HepG2 (cell line): ENCODE measurements at regions not wholly inside any gene's neighbourhood (a gene's known extent, or its start where the extent isn't known, plus 50 kb on each side); places are given as distances from the start of the nearest gene placed in this dataset.

Experiments
- AGO2 ChIP-seq: fragments of 200-400 bp; formaldehyde crosslinking; optimal IDR thresholded peaks from 2 replicates; pipeline ENCODE3; 2017; ENCODE audit warnings: mild to moderate bottlenecking, low read depth, low read length, moderate library complexity
- ARNTL ChIP-seq: sonication (generic); formaldehyde crosslinking; IDR thresholded peaks from 2 replicates; pipeline ENCODE4 v1.4.0; 2020; ENCODE audit warnings: mild to moderate bottlenecking, missing genetic modification reagents
- ATF4 ChIP-seq, 2 experiments: fragments of 450-650 bp in 1 of 2; sonication (generic) in 1 of 2; formaldehyde crosslinking; IDR thresholded peaks; 2 replicates each; pipeline versions ENCODE4 v1.5.0 to v1.8.0; 2020 to 2022; ENCODE audit warnings: mild to moderate bottlenecking in 1 of 2, missing genetic modification reagents in 1 of 2
- FOXK1 ChIP-seq: sonication (generic); formaldehyde crosslinking; IDR thresholded peaks from 2 replicates; pipeline ENCODE4 v1.4.0; 2020; ENCODE audit warnings: low read depth, missing genetic modification reagents, borderline replicate concordance
- GATAD1 ChIP-seq: IDR thresholded peaks from 2 replicates; pipeline ENCODE4 v1.6.1; 2016; ENCODE audit warnings: missing genetic modification reagents, missing compliant biosample characterization
- GRHL1 ChIP-seq: sonication (generic); formaldehyde crosslinking; conservative IDR thresholded peaks from 2 replicates; pipeline ENCODE4 v1.8.0; 2022; ENCODE audit warnings: missing genetic modification reagents
- KDM1A ChIP-seq: IDR thresholded peaks from 2 replicates; pipeline ENCODE4 v1.6.1; 2016; ENCODE audit warnings: missing compliant biosample characterization
- MYC ChIP-seq: sonication (generic); formaldehyde crosslinking; IDR thresholded peaks from 2 replicates; pipeline ENCODE4 v1.9.0; 2021; ENCODE audit warnings: missing genetic modification reagents, borderline replicate concordance
- MYNN ChIP-seq: sonication (generic); formaldehyde crosslinking; IDR thresholded peaks from 2 replicates; pipeline ENCODE4 v1.4.0; 2020; ENCODE audit warnings: mild to moderate bottlenecking, low read depth, missing genetic modification reagents
- REST ChIP-seq, 2 experiments: IDR thresholded peaks; 2 replicates each; pipeline ENCODE4 v1.6.1; 2011 to 2012; ENCODE audit warnings: low read length in 2 of 2, borderline replicate concordance in 1 of 2, low read depth in 1 of 2, mild to moderate bottlenecking in 1 of 2, moderate library complexity in 1 of 2
- SPEN ChIP-seq: sonication (generic); formaldehyde crosslinking; IDR thresholded peaks from 2 replicates; pipeline ENCODE4 v1.5.1; 2020; ENCODE audit warnings: low read depth, mild to moderate bottlenecking, missing genetic modification reagents
- TCF12 ChIP-seq, 2 experiments: fragments of 450-650 bp in 1 of 2; sonication (generic) in 1 of 2; formaldehyde crosslinking in 1 of 2; IDR thresholded peaks; 2 replicates each; pipeline versions ENCODE4 v1.6.1 to v1.8.0; 2017 to 2022; ENCODE audit warnings: antibody characterized with exemption in 1 of 2, mild to moderate bottlenecking in 1 of 2, missing genetic modification reagents in 1 of 2, moderate library complexity in 1 of 2
- TSC22D2 ChIP-seq: sonication (generic); formaldehyde crosslinking; IDR thresholded peaks from 2 replicates; pipeline ENCODE4 v1.5.1; 2020; ENCODE audit warnings: missing genetic modification reagents, mild to moderate bottlenecking, borderline replicate concordance
- UBTF ChIP-seq: sonication (generic); formaldehyde crosslinking; IDR thresholded peaks from 2 replicates; pipeline ENCODE4 v1.4.0; 2020; ENCODE audit warnings: mild to moderate bottlenecking, missing genetic modification reagents
- ZBTB43 ChIP-seq: sonication (generic); formaldehyde crosslinking; conservative IDR thresholded peaks from 2 replicates; pipeline ENCODE4 v1.4.0; 2020; ENCODE audit warnings: missing genetic modification reagents
- ZFP37 ChIP-seq: sonication (generic); formaldehyde crosslinking; IDR thresholded peaks from 2 replicates; pipeline ENCODE4 v1.4.0; 2020; ENCODE audit warnings: missing genetic modification reagents, borderline replicate concordance
- ZNF317 ChIP-seq: sonication (generic); formaldehyde crosslinking; IDR thresholded peaks from 2 replicates; pipeline ENCODE4 v1.5.0; 2020; ENCODE audit warnings: mild to moderate bottlenecking, missing genetic modification reagents
- ZNF747 ChIP-seq: sonication (generic); formaldehyde crosslinking; IDR thresholded peaks from 2 replicates; pipeline ENCODE4 v1.8.1; 2023; ENCODE audit warnings: missing genetic modification reagents, mild to moderate bottlenecking, borderline replicate concordance

- TF ChIP-seq SPEN (CRISPR knock-in tag): peak; percentile 28; the same call in 1 of the 2 replicates
- peak; percentile 25; the same call in 1 of the 2 replicates for TF ChIP-seq FOXK1 (CRISPR knock-in tag)
- TF ChIP-seq ZNF317 (CRISPR knock-in tag): peak; percentile 68; the same call in 1 of the 2 replicates
- TF ChIP-seq UBTF (CRISPR knock-in tag): peak; percentile 57
- 0 out of 2 replicates have a peak, but pooled peaks have one; percentile 17 for TF ChIP-seq TSC22D2 (CRISPR knock-in tag)
- TF ChIP-seq MYC (CRISPR knock-in tag): peak; percentile 50; the same call in 1 of the 2 replicates
- no peak; the same call in 1 of the 2 replicates for TF ChIP-seq GATAD1 (CRISPR knock-in tag)
- 0 out of 2 replicates have a peak, but pooled peaks have one; percentile 32 for TF ChIP-seq MYNN (CRISPR knock-in tag)
- 0 out of 2 replicates have a peak, but pooled peaks have one; percentile 24 for TF ChIP-seq ZFP37
- peak; percentile 36 for TF ChIP-seq AGO2
- peak; percentile 65; the same call in 1 of the 2 replicates for TF ChIP-seq KDM1A
- peak in 1 of 2 experiments; percentile 96; a peak in 2 of 4 replicates for TF ChIP-seq ATF4 (CRISPR knock-in tag; IDR thresholded peaks at IDR 0.05)
- TF ChIP-seq ARNTL (CRISPR knock-in tag): no peak
- peak; percentile 99 for TF ChIP-seq ZBTB43 (CRISPR knock-in tag)
- TF ChIP-seq REST (IDR thresholded peaks at IDR 0.05; ENCODE audit: borderline replicate concordance in 1 of 2, low read depth in 1 of 2, low read length in 2 of 2): peak in 1 of 2 experiments; percentile 32; a peak in 1 of 4 replicates
- no peak for TF ChIP-seq GRHL1 (CRISPR knock-in tag)
- TF ChIP-seq TCF12 (IDR thresholded peaks at IDR 0.05): no peak
- 0 out of 2 replicates have a peak, but pooled peaks have one; percentile 30 for TF ChIP-seq TCF12 (CRISPR knock-in tag; IDR thresholded peaks at IDR 0.05)
- 0 out of 2 replicates have a peak, but pooled peaks have one; percentile 15 for TF ChIP-seq ZNF747 (CRISPR knock-in tag)
Observed at GRCh38 chr2:43158259-43158880, 68.0 kb downstream of the ZFP36L2 start (continued).
